K562 (cell line): ENCODE measurements at regions not wholly inside any gene's neighbourhood (a gene's known extent, or its start where the extent isn't known, plus 50 kb on each side); places are given as distances from the start of the nearest gene placed in this dataset.

ENCODE experiments used
- ATAC-seq: fragments of 200-7000 bp; cut with Tn5 transposase; 3 replicates; pipeline ENCODE4 v1.9.1; 2020; ENCODE audit warnings: moderate library complexity
- BruUV-seq: library from RNA; stranded (reverse); fragments of 400-500 nt; replicated peaks from 2 replicates; lab custom pipeline; 2021; lab: Mats Ljungman, UMichigan
- CTCF ChIA-PET: fragments of 300-600 bp; formaldehyde crosslinking; extraction: SDS; loops from one replicate; lab custom pipeline; 2021; ENCODE audit warnings: low intra/inter-chr PET ratio; lab: Yijun Ruan, JAX
- POLR2A ChIA-PET: fragments of 300-600, 350-650 bp; sonication (Branson Sonifier 250); formaldehyde crosslinking; extraction: SDS; loops from one replicate; lab custom pipeline; 2021; ENCODE audit warnings: antibody characterized with exemption, inconsistent platforms; lab: Yijun Ruan, JAX
- DNase-seq, 4 experiments: peaks; one replicate each; pipeline versions ENCODE4 v3.0.0 to v3.0.0-alpha.2; 2011 to 2018; ENCODE audit warnings: low spot score in 3 of 4, mixed read lengths in 3 of 4; ENCODE audit errors: extremely low read depth in 1 of 4
- FAIRE-seq: peaks from 2 replicates; lab custom pipeline; 2011; peaks lifted over from hg19 to GRCh38; lab: Jason Lieb, UNC
- H2AFZ ChIP-seq: 2 replicates; pipeline ENCODE4 v1.6.0; 2011; ENCODE audit warnings: low read depth, low read length, control low read depth, inconsistent platforms
- H3K27ac ChIP-seq: fragments of 200-600 bp; 3 replicates; pipeline ENCODE4 v1.8.0; 2011; ENCODE audit warnings: low read depth, mild to moderate bottlenecking, control low read depth, inconsistent platforms, low read length, moderate library complexity, mixed read lengths; ENCODE audit errors: extremely low read depth
- H3K27me3 ChIP-seq, 2 experiments: fragments of 300-600 bp in 1 of 2; 2 replicates in 1 of 2; 3 replicates in 1 of 2; pipeline versions ENCODE4 v1.6.0 to v1.8.0; 2011; ENCODE audit warnings: inconsistent platforms in 2 of 2, low read length in 2 of 2, mild to moderate bottlenecking in 1 of 2, mixed read lengths in 1 of 2, moderate library complexity in 1 of 2; ENCODE audit not compliant: control insufficient read depth in 2 of 2, insufficient read depth in 2 of 2
- H3K36me3 ChIP-seq: fragments of 300-600 bp; 3 replicates; pipeline ENCODE4 v1.8.0; 2011; ENCODE audit warnings: mild to moderate bottlenecking, low read length, inconsistent platforms; ENCODE audit not compliant: control insufficient read depth, insufficient read depth
- H3K4me1 ChIP-seq, 2 experiments: fragments of 200-600 bp in 1 of 2; replicated peaks in 1 of 2; 2 replicates in 1 of 2; 3 replicates in 1 of 2; pipeline versions ENCODE4 v1.5.1 to v1.8.0; 2011; ENCODE audit warnings: inconsistent platforms in 2 of 2, low read length in 2 of 2, mild to moderate bottlenecking in 1 of 2, mixed read lengths in 1 of 2, moderate library complexity in 1 of 2; ENCODE audit not compliant: control insufficient read depth in 2 of 2, insufficient read depth in 2 of 2
- H3K4me2 ChIP-seq: 2 replicates; pipeline ENCODE4 v1.6.1; 2011; ENCODE audit warnings: low read length, control low read depth, inconsistent platforms, mixed read lengths; ENCODE audit not compliant: insufficient read depth
- H3K4me3 ChIP-seq: fragments of 200-600 bp; sonication (generic), shearing (Covaris generic); 2 replicates; pipeline ENCODE4 v1.5.1; 2016; ENCODE audit warnings: control low read depth, inconsistent platforms
- H3K79me2 ChIP-seq: fragments of 200-600 bp; 3 replicates; pipeline ENCODE4 v1.8.0; 2011; ENCODE audit warnings: low read length, inconsistent platforms; ENCODE audit not compliant: control insufficient read depth, insufficient read depth
- H3K9ac ChIP-seq, 2 experiments: 2 replicates each; pipeline versions ENCODE4 v1.6.0 to v1.6.1; 2011; ENCODE audit warnings: low read depth in 2 of 2, low read length in 2 of 2, control low read depth in 1 of 2, inconsistent platforms in 1 of 2, mild to moderate bottlenecking in 1 of 2, mixed read lengths in 1 of 2; ENCODE audit not compliant: insufficient read depth in 1 of 2
- H3K9me1 ChIP-seq: one replicate; pipeline ENCODE4 v1.6.0; 2011; ENCODE audit warnings: inconsistent platforms, mild to moderate bottlenecking, low read length, moderate library complexity; ENCODE audit not compliant: control insufficient read depth, insufficient read depth
- H3K9me3 ChIP-seq: replicated peaks from 2 replicates; pipeline ENCODE4 v1.5.1; 2011; ENCODE audit warnings: low read depth, low read length, inconsistent platforms; ENCODE audit not compliant: control insufficient read depth, insufficient read depth
- H4K20me1 ChIP-seq: replicated peaks from 2 replicates; pipeline ENCODE4 v1.6.1; 2011; ENCODE audit warnings: low read length, inconsistent platforms, mixed read lengths; ENCODE audit not compliant: control insufficient read depth, insufficient read depth
- ARNT ChIP-seq, 2 experiments: fragments of 450-650 bp; IDR thresholded peaks; 2 replicates each; pipeline ENCODE4 v1.6.1; 2016; ENCODE audit warnings: mild to moderate bottlenecking in 1 of 2
- HIVEP1 ChIP-seq: fragments of 250-450 bp; sonication (Bioruptor Pico); IDR thresholded peaks from 2 replicates; pipeline ENCODE4 v1.4.0; 2020; ENCODE audit warnings: mild to moderate bottlenecking
- ID3 ChIP-seq, 2 experiments: fragments of 250-450 bp in 1 of 2; fragments of 450-650 bp in 1 of 2; sonication (Bioruptor Pico) in 1 of 2; IDR thresholded peaks; 2 replicates each; pipeline versions ENCODE4 v1.6.1 to v1.8.0; 2016 to 2021; ENCODE audit warnings: mild to moderate bottlenecking in 2 of 2, moderate library complexity in 2 of 2, missing compliant biosample characterization in 1 of 2, missing genetic modification characterization in 1 of 2
- KDM1A ChIP-seq, 2 experiments: fragments of 450-650 bp; IDR thresholded peaks; 2 replicates each; pipeline ENCODE4 v1.6.1; 2016; ENCODE audit warnings: mild to moderate bottlenecking in 2 of 2
- MCM7 ChIP-seq, 2 experiments: fragments of 450-650 bp; IDR thresholded peaks; 2 replicates each; pipeline ENCODE4 v1.6.1; 2016 to 2018
- RERE ChIP-seq: sonication (generic); formaldehyde crosslinking; IDR thresholded peaks from 2 replicates; pipeline ENCODE4 v1.8.0; 2023; ENCODE audit warnings: missing genetic modification reagents, mild to moderate bottlenecking, borderline replicate concordance
- REST ChIP-seq, 2 experiments: fragments of 450-650 bp; formaldehyde crosslinking in 1 of 2; IDR thresholded peaks; 2 replicates each; pipeline versions ENCODE4 v1.4.0 to v1.6.1; 2014 to 2020; ENCODE audit warnings: mild to moderate bottlenecking in 2 of 2, borderline replicate concordance in 1 of 2, low read depth in 1 of 2
- SMARCB1 ChIP-seq: IDR thresholded peaks from 2 replicates; pipeline ENCODE4 v1.6.1; 2011; ENCODE audit warnings: improper control_type of control experiment, low read depth; ENCODE audit not compliant: insufficient read length
- ZNF76 ChIP-seq: fragments of 250-450 bp; sonication (Bioruptor Pico); IDR thresholded peaks from 2 replicates; pipeline ENCODE4 v1.4.0; 2020; ENCODE audit warnings: mild to moderate bottlenecking, moderate library complexity, borderline replicate concordance
- WGBS: fragments of 100-300 bp; shearing (Covaris generic); methylation state at CpG from one replicate; pipeline ENCODE4 v1.1.6; 2016; ENCODE audit warnings: low coverage, mixed read lengths; ENCODE audit not compliant: insufficient coverage; ENCODE audit errors: missing lambda C conversion rate; 5-methylcytosine and 5-hydroxymethylcytosine counted together
- in situ Hi-C: fragments of 300-500 bp; cut with MboI; formaldehyde crosslinking; loops from 4 replicates; pipeline ENCODE4 v1.15.0; 2018; ENCODE audit warnings: inconsistent platforms, mixed read lengths
- intact Hi-C: fragments of 100-400 bp; cut with micrococcal nuclease; formaldehyde crosslinking; loops from 2 replicates; pipeline ENCODE4 v1.14.2; 2022

- no peaks in the 10 kb centered on the region for H3K4me1 ChIP-seq
- H3K27me3 ChIP-seq: no peaks in the 10 kb centered on the region
- no peaks in the 10 kb centered on the region for H3K9me1 ChIP-seq
- H3K9me3 ChIP-seq: no peaks in the 10 kb centered on the region
- no peak overlapping the region for H3K4me2 ChIP-seq
- no peak overlapping the region for H2AFZ ChIP-seq
- ATAC-seq (no peak), FAIRE-seq (no peak), DNase-seq (no peak)
- H3K4me3 ChIP-seq: no peak overlapping the region
- H3K79me2 ChIP-seq: no peaks in the 10 kb centered on the region
- H3K36me3 ChIP-seq: no peaks in the 10 kb centered on the region
- 2% methylated on average over 4 of the region's 4 CpGs for WGBS
- CTCF ChIA-PET: no interaction called here
- POLR2A ChIA-PET: no interaction called here
- H4K20me1 ChIP-seq: no peaks in the 10 kb centered on the region
- H3K9ac ChIP-seq: no peak overlapping the region
- intact Hi-C loops (no loop called here), in situ Hi-C loops (no loop called here)
- no TSS peak for BruUV-seq
- H3K27ac ChIP-seq: no peak overlapping the region
- TF ChIP-seq HIVEP1 (CRISPR knock-in tag) (no peak), KDM1A (IDR thresholded peaks at IDR 0.05) (no peak), SMARCB1 (no peak), REST (IDR thresholded peaks at IDR 0.05; ENCODE audit: borderline replicate concordance) (no peak), REST (CRISPR knock-in tag; IDR thresholded peaks at IDR 0.05; ENCODE audit: low read depth) (no peak), ZNF76 (no peak), MCM7 (IDR thresholded peaks at IDR 0.05) (no peak), ID3 (CRISPR knock-in tag; IDR thresholded peaks at IDR 0.05) (no peak), ID3 (tag; IDR thresholded peaks at IDR 0.05) (no peak), RERE (CRISPR knock-in tag) (no peak), ARNT (IDR thresholded peaks at IDR 0.05) (no peak)
Measured at GRCh38 chr13:85538957-85539356, 260.3 kb downstream of the SLITRK6 start.
